ENCODE measurements at regions not wholly inside any gene's neighbourhood (a gene's known extent, or its start where the extent isn't known, plus 50 kb on each side); places are given as distances from the start of the nearest gene placed in this dataset.
"Not testable (repeated sequence)": the region's sequence is repeated elsewhere in the genome, so short reads cannot be mapped to it uniquely, and the experiment has no call there.

DNA sequence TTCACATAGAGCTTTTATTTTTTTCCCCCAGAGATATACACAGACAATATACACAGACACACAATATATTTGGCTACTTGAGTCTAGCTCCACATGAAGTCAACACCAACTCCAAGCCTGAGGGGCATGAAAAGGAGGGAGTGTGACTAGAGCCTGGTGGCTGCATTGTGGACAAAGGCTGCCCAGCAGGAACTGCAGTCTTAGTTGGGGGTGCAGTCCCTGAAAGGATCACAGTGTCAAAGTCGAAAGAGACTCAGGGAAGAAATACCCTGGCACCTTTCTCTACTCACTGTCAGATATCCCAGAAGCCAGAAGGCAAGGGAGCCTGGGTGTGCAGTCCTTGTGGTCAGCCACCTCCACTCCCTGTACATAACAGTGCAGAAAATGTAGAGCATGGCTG lies 231.6 kb upstream of the RPS23 start:
- H3K9me3 ChIP-seq (ENCODE audit: control insufficient read depth in 2 of 2, low read length in 2 of 2): no peaks in the 10 kb centered on the region
- H3K27me3 Mint-ChIP-seq: no peaks in the 10 kb centered on the region
- no peaks in the 10 kb centered on the region for H3K36me3 Mint-ChIP-seq
- no peaks in the 10 kb centered on the region for H3K4me1 ChIP-seq (ENCODE audit: control insufficient read depth, insufficient read depth, low read length, poor library complexity, severe bottlenecking)
- no peaks in the 10 kb centered on the region for H3K27me3 ChIP-seq (ENCODE audit: control insufficient read depth, insufficient read depth, low read length)
- no peak overlapping the region for H3K4me3 ChIP-seq (ENCODE audit: low read depth, low read length)
- H3K27ac Mint-ChIP-seq: no peak overlapping the region
- DNase-seq (no peak), ATAC-seq (ENCODE audit: low read depth in 2 of 2) (no peak)
- H3K27ac ChIP-seq (ENCODE audit: insufficient read depth, low read length, poor library complexity, severe bottlenecking): no peak overlapping the region
- no peaks in the 10 kb centered on the region for H3K4me1 Mint-ChIP-seq
- no peaks in the 10 kb centered on the region for H3K36me3 ChIP-seq (ENCODE audit: control insufficient read depth, insufficient read depth, low read length)
- no peak overlapping the region for H3K4me3 Mint-ChIP-seq
- H3K9me3 Mint-ChIP-seq: peaks cover 1 to 14% (median 5%) of the 10 kb centered on the region in 7 donors

DNA sequence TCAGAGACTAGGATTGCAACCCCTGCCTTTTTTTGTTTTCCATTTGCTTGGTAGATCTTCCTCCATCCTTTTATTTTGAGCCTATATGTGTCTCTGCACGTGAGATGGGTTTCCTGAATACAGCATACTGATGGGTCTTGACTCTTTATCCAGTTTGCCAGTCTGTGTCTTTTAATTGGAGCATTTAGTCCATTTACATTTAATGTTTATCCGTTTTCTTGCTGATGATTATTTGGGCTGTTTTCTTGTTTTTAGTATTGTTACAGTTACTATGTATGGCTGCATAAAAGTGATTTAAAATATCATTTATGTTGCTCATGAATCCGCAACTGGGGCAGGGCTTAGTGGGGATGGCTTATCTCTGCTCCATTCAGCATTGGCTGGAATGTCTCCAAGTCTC lies 228.2 kb upstream of the RPS23 start:
- not testable (repeated sequence) for H3K27me3 ChIP-seq (ENCODE audit: control insufficient read depth, insufficient read depth, low read length); H3K4me3 ChIP-seq (ENCODE audit: low read depth, low read length); H3K4me1 ChIP-seq (ENCODE audit: control insufficient read depth, insufficient read depth, low read length, poor library complexity, severe bottlenecking); H3K27me3 Mint-ChIP-seq; ATAC-seq (ENCODE audit: low read depth in 2 of 2); H3K4me3 Mint-ChIP-seq; H3K36me3 ChIP-seq (ENCODE audit: control insufficient read depth, insufficient read depth, low read length); H3K36me3 Mint-ChIP-seq; DNase-seq; H3K27ac ChIP-seq (ENCODE audit: insufficient read depth, low read length, poor library complexity, severe bottlenecking); H3K4me1 Mint-ChIP-seq; H3K27ac Mint-ChIP-seq; H3K9me3 ChIP-seq (ENCODE audit: control insufficient read depth in 2 of 2, low read length in 2 of 2)
- H3K9me3 Mint-ChIP-seq: peaks cover 1 to 14% (median 5%) of the 10 kb centered on the region in 7 donors

DNA sequence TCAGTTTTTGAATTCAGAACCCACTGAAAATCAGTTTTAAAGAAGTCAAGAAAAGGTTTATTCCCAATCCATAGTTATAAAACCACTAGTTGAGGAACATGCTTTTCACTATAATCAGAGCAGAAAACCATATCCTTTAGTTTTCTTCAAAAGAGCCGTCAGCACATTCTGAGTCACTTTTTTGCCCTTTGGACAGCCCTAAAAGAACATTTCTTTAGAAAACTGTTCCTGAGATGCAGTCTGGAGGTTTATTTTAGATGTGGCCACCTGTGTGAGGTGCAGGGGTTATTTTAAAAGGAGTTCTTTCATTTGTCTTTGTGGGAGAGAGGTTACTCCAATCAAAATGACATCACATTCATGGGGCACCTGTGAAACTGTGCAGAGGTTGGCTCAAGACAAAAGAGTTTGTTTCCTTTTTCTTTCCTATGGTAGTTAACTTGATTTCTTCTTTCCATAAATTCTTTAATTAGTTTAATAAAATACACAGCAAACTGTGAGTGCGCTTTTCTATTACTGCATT lies 221.6 kb upstream of the RPS23 start:
- Mint-ChIP-seq H3K9me3 (peaks cover 0 to 4% (median 2%) of the 10 kb centered on the region in 7 donors), H3K36me3 (no peaks in the 10 kb centered on the region), H3K4me1 (peaks cover 0 to 4% (median 2%) of the 10 kb centered on the region in 4 donors), H3K27ac (no peak overlapping the region), H3K4me3 (no peak overlapping the region), H3K27me3 (no peaks in the 10 kb centered on the region)
- H3K36me3 ChIP-seq (ENCODE audit: control insufficient read depth, insufficient read depth, low read length): no peaks in the 10 kb centered on the region
- no peak for ATAC-seq (ENCODE audit: low read depth in 2 of 2)
- no peaks in the 10 kb centered on the region for H3K27me3 ChIP-seq (ENCODE audit: control insufficient read depth, insufficient read depth, low read length)
- DNase-seq: no peak
- H3K4me1 ChIP-seq (ENCODE audit: control insufficient read depth, insufficient read depth, low read length, poor library complexity, severe bottlenecking): no peaks in the 10 kb centered on the region
- no peak overlapping the region for H3K27ac ChIP-seq (ENCODE audit: insufficient read depth, low read length, poor library complexity, severe bottlenecking)
- H3K4me3 ChIP-seq (ENCODE audit: low read depth, low read length): no peak overlapping the region
- no peaks in the 10 kb centered on the region for H3K9me3 ChIP-seq (ENCODE audit: control insufficient read depth in 2 of 2, low read length in 2 of 2)

DNA sequence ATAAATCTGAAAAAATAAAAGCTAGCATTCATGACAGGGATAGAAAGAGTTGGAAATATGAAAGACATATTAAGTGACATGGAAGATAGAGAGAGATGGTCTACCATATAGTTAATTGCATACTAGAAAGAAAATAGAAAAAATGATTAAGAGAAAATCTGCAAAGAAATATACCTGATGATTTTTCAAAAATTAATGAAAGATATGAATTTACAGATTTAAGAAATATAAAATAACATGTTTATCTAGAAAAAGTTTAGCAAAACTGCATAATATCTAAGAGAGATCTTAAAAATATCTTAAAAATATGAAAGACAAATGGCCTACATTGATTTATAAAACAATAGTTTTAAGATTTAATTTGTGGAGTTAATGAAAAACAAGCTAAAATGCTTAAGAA lies 219.1 kb upstream of the RPS23 start:
- Histone ChIP-seq H3K4me1 (ENCODE audit: control insufficient read depth, insufficient read depth, low read length, poor library complexity, severe bottlenecking) (no peaks in the 10 kb centered on the region), H3K9me3 (ENCODE audit: control insufficient read depth in 2 of 2, low read length in 2 of 2) (no peaks in the 10 kb centered on the region), H3K36me3 (ENCODE audit: control insufficient read depth, insufficient read depth, low read length) (no peaks in the 10 kb centered on the region), H3K27ac (ENCODE audit: insufficient read depth, low read length, poor library complexity, severe bottlenecking) (no peak overlapping the region), H3K4me3 (ENCODE audit: low read depth, low read length) (no peak overlapping the region), H3K27me3 (ENCODE audit: control insufficient read depth, insufficient read depth, low read length) (no peaks in the 10 kb centered on the region)
- Mint-ChIP-seq H3K27me3 (no peaks in the 10 kb centered on the region), H3K4me1 (peaks cover 0 to 4% (median 2%) of the 10 kb centered on the region in 4 donors), H3K27ac (no peak overlapping the region), H3K4me3 (no peak overlapping the region), H3K9me3 (peaks cover 0 to 4% (median 2%) of the 10 kb centered on the region in 7 donors), H3K36me3 (no peaks in the 10 kb centered on the region)
- ATAC-seq (ENCODE audit: low read depth in 2 of 2): no peak
- DNase-seq: no peak

DNA sequence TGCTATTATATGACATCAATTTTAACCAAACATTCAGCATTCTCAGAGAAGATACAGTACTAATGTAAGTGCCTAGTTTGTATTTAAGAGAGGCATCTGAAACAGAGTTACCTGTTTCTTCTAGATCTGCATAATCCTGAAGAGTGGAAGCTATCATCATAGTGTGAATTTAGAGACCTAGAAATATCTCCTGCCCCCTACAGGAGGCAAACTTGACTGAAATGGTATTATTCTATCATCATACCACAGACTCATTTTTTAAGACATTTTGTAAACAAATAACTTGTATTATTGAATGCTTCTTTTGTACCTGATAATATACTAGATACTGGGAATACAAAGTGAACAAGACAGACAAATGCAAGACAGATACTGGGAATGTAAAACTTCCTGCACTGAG lies 216.8 kb upstream of the RPS23 start:
- H3K27me3 ChIP-seq (ENCODE audit: control insufficient read depth, insufficient read depth, low read length): no peaks in the 10 kb centered on the region
- Mint-ChIP-seq H3K36me3 (no peaks in the 10 kb centered on the region), H3K4me3 (no peak overlapping the region), H3K4me1 (no peaks in the 10 kb centered on the region), H3K27ac (no peak overlapping the region), H3K9me3 (peaks cover 0 to 5% (median 2%) of the 10 kb centered on the region in 7 donors), H3K27me3 (peaks cover 4% of the 10 kb centered on the region)
- no peaks in the 10 kb centered on the region for H3K4me1 ChIP-seq (ENCODE audit: control insufficient read depth, insufficient read depth, low read length, poor library complexity, severe bottlenecking)
- ATAC-seq (ENCODE audit: low read depth in 2 of 2): no peak
- H3K27ac ChIP-seq (ENCODE audit: insufficient read depth, low read length, poor library complexity, severe bottlenecking): no peak overlapping the region
- no peaks in the 10 kb centered on the region for H3K36me3 ChIP-seq (ENCODE audit: control insufficient read depth, insufficient read depth, low read length)
- H3K4me3 ChIP-seq (ENCODE audit: low read depth, low read length): no peak overlapping the region
- no peaks in the 10 kb centered on the region for H3K9me3 ChIP-seq (ENCODE audit: control insufficient read depth in 2 of 2, low read length in 2 of 2)
- DNase-seq: no peak

DNA sequence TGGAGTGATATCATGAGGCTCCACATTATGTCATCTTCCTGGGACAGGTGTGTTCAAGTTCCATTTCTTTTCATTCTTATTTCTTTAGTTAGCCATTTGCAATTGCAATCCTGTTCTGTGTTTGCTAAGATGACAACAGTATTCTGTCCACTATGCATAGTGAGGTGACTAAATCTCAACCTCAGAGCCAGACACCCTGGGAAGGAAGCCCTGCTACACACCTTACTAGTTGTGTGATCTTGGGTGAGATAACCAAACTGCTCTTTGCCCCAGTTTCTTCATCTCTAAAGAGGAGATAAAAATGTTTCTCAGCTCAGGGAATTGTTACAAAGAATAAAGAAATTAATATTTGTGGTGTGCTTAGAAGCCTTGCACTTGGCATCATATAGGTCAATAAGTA lies 215.1 kb upstream of the RPS23 start:
- no peak for DNase-seq
- no peak for ATAC-seq (ENCODE audit: low read depth in 2 of 2)
- H3K27me3 Mint-ChIP-seq: peaks cover 8% of the 10 kb centered on the region
- Histone ChIP-seq H3K9me3 (ENCODE audit: control insufficient read depth in 2 of 2, low read length in 2 of 2) (no peaks in the 10 kb centered on the region), H3K27ac (ENCODE audit: insufficient read depth, low read length, poor library complexity, severe bottlenecking) (no peak overlapping the region), H3K36me3 (ENCODE audit: control insufficient read depth, insufficient read depth, low read length) (no peaks in the 10 kb centered on the region), H3K27me3 (ENCODE audit: control insufficient read depth, insufficient read depth, low read length) (no peaks in the 10 kb centered on the region), H3K4me1 (ENCODE audit: control insufficient read depth, insufficient read depth, low read length, poor library complexity, severe bottlenecking) (no peaks in the 10 kb centered on the region), H3K4me3 (ENCODE audit: low read depth, low read length) (no peak overlapping the region)
- H3K27ac Mint-ChIP-seq: no peak overlapping the region
- H3K4me3 Mint-ChIP-seq: no peak overlapping the region
- H3K9me3 Mint-ChIP-seq: peaks cover 0 to 5% (median 2%) of the 10 kb centered on the region in 7 donors
- no peaks in the 10 kb centered on the region for H3K36me3 Mint-ChIP-seq
- H3K4me1 Mint-ChIP-seq: no peaks in the 10 kb centered on the region

DNA sequence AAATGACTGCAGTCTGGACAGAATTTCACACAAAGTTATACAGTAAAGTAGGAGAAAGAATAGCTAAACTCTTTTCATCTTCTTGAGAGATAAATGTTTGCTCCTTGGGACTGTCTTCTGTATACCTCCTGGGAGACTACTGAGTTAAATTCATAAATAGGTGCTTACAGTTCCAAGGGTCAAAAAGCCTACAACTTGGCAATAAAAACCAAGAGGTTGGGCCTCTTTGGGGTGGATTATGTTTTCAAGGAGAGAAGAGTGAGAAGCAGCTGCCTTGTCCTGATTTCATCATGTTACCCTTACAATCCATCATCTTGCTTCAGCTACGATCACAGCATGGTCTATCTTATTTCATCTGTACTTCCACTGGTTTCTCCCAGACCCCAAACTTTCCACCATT lies 213.2 kb upstream of the RPS23 start:
- no peak overlapping the region for H3K4me3 ChIP-seq (ENCODE audit: low read depth, low read length)
- H3K4me1 Mint-ChIP-seq: no peaks in the 10 kb centered on the region
- H3K36me3 Mint-ChIP-seq: no peaks in the 10 kb centered on the region
- DNase-seq: no peak
- no peak overlapping the region for H3K4me3 Mint-ChIP-seq
- H3K27me3 ChIP-seq (ENCODE audit: control insufficient read depth, insufficient read depth, low read length): no peaks in the 10 kb centered on the region
- no peak overlapping the region for H3K27ac ChIP-seq (ENCODE audit: insufficient read depth, low read length, poor library complexity, severe bottlenecking)
- H3K9me3 Mint-ChIP-seq: peaks cover 0 to 5% (median 2%) of the 10 kb centered on the region in 7 donors
- peaks cover 8% of the 10 kb centered on the region for H3K27me3 Mint-ChIP-seq
- no peaks in the 10 kb centered on the region for H3K9me3 ChIP-seq (ENCODE audit: control insufficient read depth in 2 of 2, low read length in 2 of 2)
- no peak overlapping the region for H3K27ac Mint-ChIP-seq
- ATAC-seq (ENCODE audit: low read depth in 2 of 2): no peak
- no peaks in the 10 kb centered on the region for H3K36me3 ChIP-seq (ENCODE audit: control insufficient read depth, insufficient read depth, low read length)
- H3K4me1 ChIP-seq (ENCODE audit: control insufficient read depth, insufficient read depth, low read length, poor library complexity, severe bottlenecking): no peaks in the 10 kb centered on the region

DNA sequence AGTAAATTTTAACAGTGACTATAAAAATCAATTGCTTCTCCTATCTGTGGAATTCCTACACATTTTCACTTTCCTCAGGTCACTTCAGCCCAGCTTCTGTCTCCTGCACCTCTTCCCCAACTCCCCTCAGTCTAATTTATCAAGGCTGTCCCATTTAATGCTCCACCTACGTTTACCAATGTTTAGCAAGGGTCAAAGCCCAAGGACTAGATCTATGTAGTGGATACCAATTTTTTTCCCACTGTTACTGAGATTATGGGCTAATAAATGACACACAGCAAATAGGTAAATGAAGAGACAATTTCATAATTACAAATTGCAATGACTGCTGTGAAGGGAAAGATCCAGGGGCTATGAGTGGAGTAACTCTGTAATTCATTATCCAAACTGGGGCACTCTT lies 211.5 kb upstream of the RPS23 start:
- Histone ChIP-seq H3K9me3 (ENCODE audit: control insufficient read depth in 2 of 2, low read length in 2 of 2) (no peaks in the 10 kb centered on the region), H3K36me3 (ENCODE audit: control insufficient read depth, insufficient read depth, low read length) (no peaks in the 10 kb centered on the region), H3K27me3 (ENCODE audit: control insufficient read depth, insufficient read depth, low read length) (no peaks in the 10 kb centered on the region), H3K4me3 (ENCODE audit: low read depth, low read length) (no peak overlapping the region), H3K4me1 (ENCODE audit: control insufficient read depth, insufficient read depth, low read length, poor library complexity, severe bottlenecking) (no peaks in the 10 kb centered on the region), H3K27ac (ENCODE audit: insufficient read depth, low read length, poor library complexity, severe bottlenecking) (no peak overlapping the region)
- H3K9me3 Mint-ChIP-seq: peaks cover 0 to 3% (median 0%) of the 10 kb centered on the region in 7 donors
- H3K27ac Mint-ChIP-seq: no peak overlapping the region
- DNase-seq (no peak), ATAC-seq (ENCODE audit: low read depth in 2 of 2) (no peak)
- H3K27me3 Mint-ChIP-seq: peaks cover 8% of the 10 kb centered on the region
- no peaks in the 10 kb centered on the region for H3K4me1 Mint-ChIP-seq
- H3K36me3 Mint-ChIP-seq: no peaks in the 10 kb centered on the region
- no peak overlapping the region for H3K4me3 Mint-ChIP-seq
